Lower leg skin (tissue), 4 donors: ENCODE measurements at regions not wholly inside any gene's neighbourhood (a gene's known extent, or its start where the extent isn't known, plus 50 kb on each side); places are given as distances from the start of the nearest gene placed in this dataset.

Experiments used
- DNase-seq, 2 donors: peaks; one replicate each; pipeline ENCODE4 v3.0.0-alpha.2; 2019; ENCODE audit warnings: low spot score in 2 of 2
- H3K4me3 ChIP-seq: fragments of 200-600 bp; sonication (generic); 2 replicates; pipeline ENCODE4 v1.5.1; 2017; ENCODE audit warnings: mild to moderate bottlenecking, low read depth; ENCODE audit not compliant: poor library complexity, severe bottlenecking
- POLR2A ChIP-seq, 2 donors: fragments of 450-650 bp; IDR thresholded peaks; one replicate each; pipeline ENCODE4 v1.6.1; 2016 to 2017; ENCODE audit warnings: antibody characterized with exemption in 2 of 2, mild to moderate bottlenecking in 1 of 2, moderate library complexity in 1 of 2
- WGBS, 2 donors: methylation state at CpG; one replicate each; pipeline ENCODE4 v1.1.5; 2018; 5-methylcytosine and 5-hydroxymethylcytosine counted together
- intact Hi-C: fragments of 100-400 bp; cut with DNase I; formaldehyde crosslinking; loops from one replicate; pipeline ENCODE4 v1.15.0; 2023; ENCODE audit warnings: low total_unique reads
- TF ChIP-seq, protein P1 (sequence below), 3 donors: fragments of 450-650 bp; IDR thresholded peaks; one replicate each; pipeline ENCODE4 v1.5.1; 2016; ENCODE audit warnings: antibody characterized with exemption in 3 of 3, mild to moderate bottlenecking in 3 of 3, moderate library complexity in 2 of 3

GRCh38 chr16:52056259-52056658, 490.7 kb downstream of the TOX3 start:
- 58 to 69% methylated on average over 1 of the region's 1 CpG for WGBS, 2 donors
- no peak for DNase-seq
- H3K4me3 ChIP-seq = no peak overlapping the region
- no peak for TF ChIP-seq POLR2A (IDR thresholded peaks at IDR 0.05)
- TF ChIP-seq, protein P1, sequence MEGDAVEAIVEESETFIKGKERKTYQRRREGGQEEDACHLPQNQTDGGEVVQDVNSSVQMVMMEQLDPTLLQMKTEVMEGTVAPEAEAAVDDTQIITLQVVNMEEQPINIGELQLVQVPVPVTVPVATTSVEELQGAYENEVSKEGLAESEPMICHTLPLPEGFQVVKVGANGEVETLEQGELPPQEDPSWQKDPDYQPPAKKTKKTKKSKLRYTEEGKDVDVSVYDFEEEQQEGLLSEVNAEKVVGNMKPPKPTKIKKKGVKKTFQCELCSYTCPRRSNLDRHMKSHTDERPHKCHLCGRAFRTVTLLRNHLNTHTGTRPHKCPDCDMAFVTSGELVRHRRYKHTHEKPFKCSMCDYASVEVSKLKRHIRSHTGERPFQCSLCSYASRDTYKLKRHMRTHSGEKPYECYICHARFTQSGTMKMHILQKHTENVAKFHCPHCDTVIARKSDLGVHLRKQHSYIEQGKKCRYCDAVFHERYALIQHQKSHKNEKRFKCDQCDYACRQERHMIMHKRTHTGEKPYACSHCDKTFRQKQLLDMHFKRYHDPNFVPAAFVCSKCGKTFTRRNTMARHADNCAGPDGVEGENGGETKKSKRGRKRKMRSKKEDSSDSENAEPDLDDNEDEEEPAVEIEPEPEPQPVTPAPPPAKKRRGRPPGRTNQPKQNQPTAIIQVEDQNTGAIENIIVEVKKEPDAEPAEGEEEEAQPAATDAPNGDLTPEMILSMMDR (IDR thresholded peaks at IDR 0.05) = no peak
- intact Hi-C loops = no loop called here

DNA sequence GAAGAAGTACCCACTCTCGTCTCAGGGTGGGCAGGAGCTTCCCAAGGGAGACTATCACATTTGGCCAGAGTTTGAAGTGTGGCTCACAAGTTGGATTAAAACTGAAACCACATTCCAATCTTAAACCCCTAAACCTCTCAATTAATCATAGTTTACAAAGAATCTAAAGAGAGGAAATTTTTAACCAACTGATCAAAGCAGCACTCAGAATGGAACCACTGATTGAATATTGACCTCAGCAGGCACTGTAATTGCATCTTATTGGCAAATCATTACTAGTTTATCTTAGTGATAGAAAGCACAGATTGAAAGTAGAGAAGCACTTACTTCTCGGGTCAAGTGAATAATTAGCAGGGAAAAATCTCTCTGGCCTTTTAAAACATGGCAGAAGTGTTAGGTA, 491.6 kb downstream of the TOX3 start:
- 63 to 83% methylated on average over 2 of the region's 2 CpGs for WGBS, 2 donors
- DNase-seq = no peak
- no peak overlapping the region for H3K4me3 ChIP-seq
- no peak for TF ChIP-seq POLR2A (IDR thresholded peaks at IDR 0.05)
- TF ChIP-seq, protein P1 (IDR thresholded peaks at IDR 0.05) = no peak
- intact Hi-C loops = no loop called here

- TF ChIP-seq, protein P1 (IDR thresholded peaks at IDR 0.05) = no peak
- TF ChIP-seq POLR2A (IDR thresholded peaks at IDR 0.05) = no peak
- no peak overlapping the region for H3K4me3 ChIP-seq
- 88% methylated on average over 1 of the region's 1 CpG for WGBS, 2 donors
- no peak for DNase-seq
- intact Hi-C loops = no loop called here
Measured at GRCh38 chr16:52054326-52054725, 492.6 kb downstream of the TOX3 start.

- H3K4me3 ChIP-seq = no peak overlapping the region
- TF ChIP-seq POLR2A (IDR thresholded peaks at IDR 0.05) = no peak
- TF ChIP-seq, protein P1 (IDR thresholded peaks at IDR 0.05) = no peak
- intact Hi-C loops = no loop called here
- DNase-seq = no peak
Measured at GRCh38 chr16:52052818-52053217, 494.1 kb downstream of the TOX3 start.

GRCh38 chr16:52051414-52052172, 495.4 kb downstream of the TOX3 start:
- TF ChIP-seq POLR2A (IDR thresholded peaks at IDR 0.05) = no peak
- TF ChIP-seq, protein P1 (IDR thresholded peaks at IDR 0.05) = no peak
- intact Hi-C loops = no loop called here
- WGBS, 2 donors = 85 to 89% methylated on average over 1 of the region's 1 CpG
- no peak for DNase-seq
- no peak overlapping the region for H3K4me3 ChIP-seq

DNA sequence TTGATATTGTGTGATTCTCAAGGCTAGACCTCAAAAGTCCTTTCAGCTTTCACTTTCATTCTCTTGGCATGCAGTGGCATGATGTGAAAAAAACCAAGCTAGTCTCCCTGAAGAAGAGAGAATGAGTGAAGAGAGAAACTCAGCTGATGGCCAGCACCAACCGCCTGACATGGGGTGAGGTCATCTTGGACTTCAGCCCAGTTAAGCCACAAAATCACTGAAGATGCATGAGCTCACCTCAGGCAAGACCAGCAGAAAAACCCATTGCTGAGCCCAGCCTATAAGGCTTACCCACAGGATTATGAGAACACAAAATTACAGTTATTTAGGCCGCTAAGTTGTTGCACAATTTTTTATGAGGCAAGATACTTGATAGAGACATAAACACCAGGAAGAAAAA, 496.5 kb downstream of the TOX3 start:
- intact Hi-C loops = no loop called here
- no peak overlapping the region for H3K4me3 ChIP-seq
- no peak for DNase-seq
- TF ChIP-seq, protein P1 (IDR thresholded peaks at IDR 0.05) = no peak
- no peak for TF ChIP-seq POLR2A (IDR thresholded peaks at IDR 0.05)
- WGBS, 2 donors = 63 to 68% methylated on average over 2 of the region's 2 CpGs
